ENCODE measurements at regions not wholly inside any gene's neighbourhood (a gene's known extent, or its start where the extent isn't known, plus 50 kb on each side); places are given as distances from the start of the nearest gene placed in this dataset.

- Histone ChIP-seq H3K23me2 (ENCODE audit: low read depth, low read length) (no peaks in the 10 kb centered on the region), H3K79me1 (ENCODE audit: low read depth, low read length) (no peaks in the 10 kb centered on the region), H2AFZ (ENCODE audit: low read length) (no peak overlapping the region), H2BK20ac (ENCODE audit: low read length) (no peak overlapping the region), H3K4ac (replicated peaks; ENCODE audit: insufficient read length, low read depth, low read length) (no peak overlapping the region), H3K14ac (ENCODE audit: insufficient read length) (no peak overlapping the region), H2BK12ac (ENCODE audit: low read depth, low read length) (no peak overlapping the region), H3K36me3 (ENCODE audit: control insufficient read depth in 2 of 4, insufficient read depth in 4 of 4, low read length in 3 of 4) (no peaks in the 10 kb centered on the region), H4K5ac (ENCODE audit: insufficient read length, low read depth, low read length) (no peak overlapping the region), H4K8ac (ENCODE audit: extremely low read depth, insufficient read depth, low read length) (no peak overlapping the region), H3K4me2 (ENCODE audit: insufficient read depth in 1 of 2, low read depth in 2 of 2, low read length in 2 of 2) (no peak overlapping the region), H3K27ac (ENCODE audit: low read depth, low read length) (no peak overlapping the region), H3K4me1 (replicated peaks in 1 of 4; ENCODE audit: control insufficient read depth in 3 of 4, insufficient read depth in 4 of 4, low read length in 3 of 4) (peaks cover 0 to 7% (median 3%) of the 10 kb centered on the region in 4 experiments; a peak in 4 of 7 replicates), H3K56ac (replicated peaks; ENCODE audit: insufficient read length, low read depth, low read length) (no peak overlapping the region), H2AK5ac (ENCODE audit: low read depth, low read length) (no peak overlapping the region), H3K23ac (ENCODE audit: insufficient read length) (no peak overlapping the region), H4K20me1 (replicated peaks in 1 of 2; ENCODE audit: control insufficient read depth in 1 of 2, insufficient read depth in 2 of 2, low read length in 2 of 2) (no peaks in the 10 kb centered on the region), H3K9ac (replicated peaks in 1 of 4; ENCODE audit: extremely low read depth in 1 of 4, low read depth in 3 of 4, low read length in 3 of 4) (no peak overlapping the region), H3K9me3 (ENCODE audit: insufficient read depth in 2 of 2, low read depth in 1 of 2, low read length in 1 of 2) (peaks cover 6 to 7% of the 10 kb centered on the region in 2 experiments; a peak in 3 of 4 replicates), H4K91ac (replicated peaks; ENCODE audit: insufficient read length, low read length) (no peak overlapping the region), H3K27me3 (replicated peaks in 1 of 4; ENCODE audit: control insufficient read depth in 3 of 4, extremely low read depth in 1 of 4, insufficient read depth in 3 of 4, low read length in 3 of 4) (no peaks in the 10 kb centered on the region; a peak in 1 of 7 replicates), H2BK5ac (ENCODE audit: low read depth, low read length) (no peak overlapping the region), H3K4me3 (ENCODE audit: extremely low read depth in 1 of 4, insufficient read depth in 2 of 4, low read depth in 3 of 4, low read length in 4 of 4) (no peak overlapping the region), H2BK120ac (replicated peaks; ENCODE audit: low read depth, low read length) (no peak overlapping the region), H3K18ac (ENCODE audit: extremely low read depth, low read length) (no peak overlapping the region), H2BK15ac (ENCODE audit: low read length) (no peak overlapping the region), H3K79me2 (ENCODE audit: control insufficient read depth in 1 of 2, insufficient read depth in 2 of 2, low read length in 2 of 2) (no peaks in the 10 kb centered on the region)
- POLR2A ChIA-PET (ENCODE audit: partially characterized antibody): no interaction called here
- CTCF ChIA-PET (ENCODE audit: partially characterized antibody): interaction anchor here (1.4 kb wide), 1 partner anchor 12 kb away, joined by 5 read pairs; no protein-coding TSS in a partner anchor
- WGBS, 2 experiments (ENCODE audit: extremely low coverage in 1 of 2, insufficient coverage in 1 of 2, insufficient read length in 1 of 2, insufficient replicate concordance in 2 of 2, low coverage in 1 of 2, low lambda C conversion rate in 2 of 2, missing lambda C conversion rate in 1 of 2): 66% methylated on average over 4 of the region's 4 CpGs; no CpG with 5 or more reads in 1 of the 2 experiments
- DNase-seq (ENCODE audit: low read depth in 1 of 2, low spot score in 2 of 2) (no peak), FAIRE-seq (no peak)
- TF ChIP-seq CHD1 (IDR thresholded peaks at IDR 0.05; ENCODE audit: low read depth, low read length) (no peak), SP2 (IDR thresholded peaks at IDR 0.05; ENCODE audit: low read length) (no peak), GABPA (IDR thresholded peaks at IDR 0.05; ENCODE audit: borderline replicate concordance, insufficient read depth, low read length) (no peak), NANOG (IDR thresholded peaks at IDR 0.05; ENCODE audit: insufficient read depth, low read depth, low read length, poor library complexity, severe bottlenecking) (no peak), ZNF274 (IDR thresholded peaks at IDR 0.05; ENCODE audit: borderline replicate concordance, extremely low read depth, low read length) (no peak), BRCA1 (IDR thresholded peaks at IDR 0.05; ENCODE audit: low read depth, low read length) (no peak), SP1 (IDR thresholded peaks at IDR 0.05; ENCODE audit: low read depth, low read length) (no peak), KDM4A (IDR thresholded peaks at IDR 0.05; ENCODE audit: low read depth, low read length, severe bottlenecking) (no peak), PHF8 (conservative IDR thresholded peaks at IDR 0.05; ENCODE audit: low read depth, low read length) (no peak), CTCF (IDR thresholded peaks at IDR 0.05; ENCODE audit: control extremely low read depth in 1 of 3, insufficient read depth in 1 of 3, low read depth in 1 of 3, low read length in 3 of 3) (no peak), SIRT6 (IDR thresholded peaks at IDR 0.05; ENCODE audit: low read length) (no peak), RXRA (IDR thresholded peaks at IDR 0.05; ENCODE audit: insufficient read depth, low read depth, low read length) (no peak), POU5F1 (IDR thresholded peaks at IDR 0.05; ENCODE audit: low read depth, low read length) (no peak)
These were observed 138.8 kb upstream of the COPS8 start for GRCh38 chr2:236946871-236947270.

Measured in H1 (cell line).